Immature natural killer cell (primary cell): ENCODE measurements at regions not wholly inside any gene's neighbourhood (a gene's known extent, or its start where the extent isn't known, plus 50 kb on each side); places are given as distances from the start of the nearest gene placed in this dataset.

Source experiments
- DNase-seq, 3 donors: peaks; one replicate each; pipeline ENCODE4 v3.0.0; 2022; ENCODE audit warnings: mixed read lengths in 1 of 3
- H3K27ac Mint-ChIP-seq, 6 donors: one replicate each; pipeline ENCODE4 v1.8.0; 2020; ENCODE audit warnings: mixed read lengths in 6 of 6, mild to moderate bottlenecking in 5 of 6, inconsistent platforms in 4 of 6, moderate library complexity in 3 of 6
- H3K27me3 Mint-ChIP-seq, 3 donors: one replicate each; pipeline ENCODE4 v1.8.0; 2020 to 2021; ENCODE audit warnings: low read depth in 3 of 3, mild to moderate bottlenecking in 3 of 3, mixed read lengths in 3 of 3, moderate library complexity in 3 of 3, inconsistent platforms in 1 of 3
- H3K36me3 Mint-ChIP-seq, 3 donors: one replicate each; pipeline ENCODE4 v1.8.0; 2020; ENCODE audit warnings: mixed read lengths in 3 of 3, inconsistent platforms in 2 of 3, mild to moderate bottlenecking in 2 of 3
- H3K4me1 Mint-ChIP-seq, 2 donors: one replicate each; pipeline ENCODE4 v1.8.0; 2020; ENCODE audit warnings: inconsistent platforms in 2 of 2, mild to moderate bottlenecking in 2 of 2, mixed read lengths in 2 of 2, moderate library complexity in 1 of 2
- H3K4me3 Mint-ChIP-seq, 5 donors: one replicate each; pipeline ENCODE4 v1.8.0; 2020; ENCODE audit warnings: mild to moderate bottlenecking in 5 of 5, mixed read lengths in 5 of 5, inconsistent platforms in 3 of 5, moderate library complexity in 3 of 5
- H3K9me3 Mint-ChIP-seq, 6 donors: one replicate each; pipeline ENCODE4 v1.8.0; 2020; ENCODE audit warnings: mild to moderate bottlenecking in 6 of 6, mixed read lengths in 6 of 6, inconsistent platforms in 4 of 6, moderate library complexity in 3 of 6

DNA sequence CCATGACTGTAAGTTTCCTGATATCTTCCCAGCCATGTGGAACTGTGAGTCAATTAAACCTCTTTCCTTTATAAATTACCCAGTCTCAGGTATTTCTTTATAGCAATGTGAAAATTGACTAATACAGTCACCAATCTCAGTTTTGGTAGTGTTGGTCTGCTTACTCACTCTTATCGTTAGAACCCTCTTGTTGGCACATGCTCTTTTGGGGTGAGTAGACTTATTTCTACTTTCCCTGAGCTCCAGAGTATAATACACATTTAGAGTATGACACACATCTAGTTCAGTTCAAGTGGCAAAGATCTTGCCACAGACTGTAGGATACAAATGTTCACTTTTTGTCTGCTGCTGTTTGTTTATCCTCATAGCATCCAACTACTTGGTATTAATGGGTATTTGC, 347.5 kb upstream of the CELF4 start:
- no peak for DNase-seq
- no peak overlapping the region for H3K27ac Mint-ChIP-seq
- peaks cover 0 to 3% (median 2%) of the 10 kb centered on the region in 3 donors for H3K27me3 Mint-ChIP-seq
- H3K36me3 Mint-ChIP-seq: no peaks in the 10 kb centered on the region
- H3K9me3 Mint-ChIP-seq: peaks cover 2 to 5% (median 3%) of the 10 kb centered on the region in 6 donors
- no peaks in the 10 kb centered on the region for H3K4me1 Mint-ChIP-seq
- H3K4me3 Mint-ChIP-seq: no peak overlapping the region

DNA sequence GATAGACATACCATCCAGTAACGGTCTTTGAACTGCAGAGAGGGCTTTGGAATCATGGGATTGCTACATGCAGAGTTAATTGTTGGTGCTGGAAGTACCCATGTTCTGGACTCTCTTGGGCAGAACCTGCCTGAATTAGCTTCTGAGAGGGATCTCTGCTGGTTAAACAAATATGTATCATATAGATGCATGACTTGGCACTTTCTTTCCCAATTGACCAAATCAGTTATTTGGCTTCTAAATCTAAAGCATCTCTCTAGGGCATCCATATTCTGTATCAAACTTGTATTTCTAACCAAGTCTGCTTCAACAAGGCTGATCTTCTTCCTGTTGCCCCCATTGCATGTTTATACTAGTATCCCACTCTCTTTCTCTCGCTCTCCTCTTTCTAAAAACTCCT, 336.7 kb upstream of the CELF4 start:
- H3K9me3 Mint-ChIP-seq: peaks cover 2 to 38% (median 12%) of the 10 kb centered on the region in 6 donors
- no peak for DNase-seq
- no peak overlapping the region for H3K27ac Mint-ChIP-seq
- peaks cover 0 to 1% (median 0%) of the 10 kb centered on the region in 3 donors for H3K27me3 Mint-ChIP-seq
- no peak overlapping the region for H3K4me3 Mint-ChIP-seq
- no peaks in the 10 kb centered on the region for H3K36me3 Mint-ChIP-seq
- no peaks in the 10 kb centered on the region for H3K4me1 Mint-ChIP-seq

DNA sequence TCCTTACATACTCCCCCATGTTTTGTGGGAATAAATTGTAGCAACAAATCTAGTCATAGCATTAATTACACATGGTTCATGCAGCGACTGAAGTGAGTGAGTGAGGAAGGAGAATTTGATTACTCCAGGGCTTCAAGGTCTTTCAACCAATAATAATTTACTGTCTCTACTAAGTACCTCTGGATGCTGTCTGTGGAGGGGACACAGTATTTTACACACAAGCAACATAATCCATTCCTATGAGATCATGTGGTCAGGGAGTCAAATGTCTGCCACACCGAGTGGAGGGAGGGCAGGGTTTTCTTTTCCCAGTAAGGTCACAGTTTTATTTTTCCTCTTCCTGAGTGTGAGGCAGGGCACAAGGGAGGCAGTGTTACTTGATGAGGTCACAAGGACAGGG, 334.7 kb upstream of the CELF4 start:
- Mint-ChIP-seq H3K36me3 (no peaks in the 10 kb centered on the region), H3K27me3 (peaks cover 0 to 1% (median 0%) of the 10 kb centered on the region in 3 donors), H3K27ac (no peak overlapping the region), H3K4me3 (no peak overlapping the region), H3K4me1 (no peaks in the 10 kb centered on the region), H3K9me3 (peaks cover 0 to 39% (median 8%) of the 10 kb centered on the region in 6 donors)
- DNase-seq: no peak

- H3K4me1 Mint-ChIP-seq: no peaks in the 10 kb centered on the region
- no peak overlapping the region for H3K27ac Mint-ChIP-seq
These were observed 324.4 kb upstream of the CELF4 start for GRCh38 chr18:37889963-37890362.

GRCh38 chr18:37874721-37875120, 309.1 kb upstream of the CELF4 start:
- no peak overlapping the region for H3K27ac Mint-ChIP-seq
- H3K9me3 Mint-ChIP-seq: peaks cover 4 to 35% (median 9%) of the 10 kb centered on the region in 6 donors
- no peak overlapping the region for H3K4me3 Mint-ChIP-seq
- no peaks in the 10 kb centered on the region for H3K4me1 Mint-ChIP-seq
- peaks cover 0 to 2% (median 2%) of the 10 kb centered on the region in 3 donors for H3K27me3 Mint-ChIP-seq
- H3K36me3 Mint-ChIP-seq: no peaks in the 10 kb centered on the region
- no peak for DNase-seq

More at GRCh38 chr18:37889963-37890362, 324.4 kb upstream of the CELF4 start:
- DNase-seq: no peak
- H3K36me3 Mint-ChIP-seq: no peaks in the 10 kb centered on the region
- peaks cover 7 to 25% (median 12%) of the 10 kb centered on the region in 6 donors for H3K9me3 Mint-ChIP-seq
- H3K4me3 Mint-ChIP-seq: no peak overlapping the region
- peaks cover 0 to 2% (median 0%) of the 10 kb centered on the region in 3 donors for H3K27me3 Mint-ChIP-seq

DNA sequence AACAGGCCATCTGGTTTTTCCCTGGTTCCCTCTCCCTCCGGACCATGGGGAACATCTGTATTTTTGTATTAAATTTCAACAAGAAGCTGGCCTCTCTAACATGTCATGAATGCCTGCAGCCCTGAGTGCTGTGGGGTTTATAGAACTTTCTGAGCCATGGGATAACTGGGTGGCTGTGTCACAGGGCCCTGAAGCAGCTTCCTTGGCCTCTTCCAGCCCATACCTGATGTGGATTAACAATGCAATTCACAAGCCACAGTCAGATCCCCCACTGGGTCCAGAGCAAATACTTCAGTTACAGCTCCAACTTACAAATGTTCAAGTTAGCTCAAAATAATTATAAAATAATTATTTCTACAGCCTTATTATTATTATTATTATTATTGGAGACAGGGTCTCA, 307.8 kb upstream of the CELF4 start:
- Mint-ChIP-seq H3K9me3 (peaks cover 4 to 32% (median 9%) of the 10 kb centered on the region in 6 donors), H3K36me3 (no peaks in the 10 kb centered on the region), H3K4me3 (no peak overlapping the region), H3K27me3 (peaks cover 0 to 2% (median 0%) of the 10 kb centered on the region in 3 donors), H3K27ac (no peak overlapping the region), H3K4me1 (no peaks in the 10 kb centered on the region)
- DNase-seq: no peak

GRCh38 chr18:37872562-37872961, 307.0 kb upstream of the CELF4 start:
- H3K27me3 Mint-ChIP-seq: peaks cover 0 to 2% (median 0%) of the 10 kb centered on the region in 3 donors
- H3K4me3 Mint-ChIP-seq: no peak overlapping the region

GRCh38 chr18:37871561-37871960, 306.0 kb upstream of the CELF4 start:
- peaks cover 0 to 2% (median 0%) of the 10 kb centered on the region in 3 donors for H3K27me3 Mint-ChIP-seq
- H3K4me1 Mint-ChIP-seq: no peaks in the 10 kb centered on the region
- H3K9me3 Mint-ChIP-seq: peaks cover 3 to 18% (median 8%) of the 10 kb centered on the region in 6 donors
- no peak overlapping the region for H3K4me3 Mint-ChIP-seq
- H3K27ac Mint-ChIP-seq: no peak overlapping the region
- DNase-seq: no peak
- no peaks in the 10 kb centered on the region for H3K36me3 Mint-ChIP-seq

More at GRCh38 chr18:37872562-37872961, 307.0 kb upstream of the CELF4 start:
- peaks cover 4 to 24% (median 7%) of the 10 kb centered on the region in 6 donors for H3K9me3 Mint-ChIP-seq
- no peaks in the 10 kb centered on the region for H3K4me1 Mint-ChIP-seq
- H3K36me3 Mint-ChIP-seq: no peaks in the 10 kb centered on the region
- DNase-seq: no peak
- no peak overlapping the region for H3K27ac Mint-ChIP-seq

GRCh38 chr18:37869051-37869450, 303.5 kb upstream of the CELF4 start:
- H3K4me1 Mint-ChIP-seq: no peaks in the 10 kb centered on the region
- peaks cover 0 to 1% (median 0%) of the 10 kb centered on the region in 3 donors for H3K27me3 Mint-ChIP-seq
- H3K9me3 Mint-ChIP-seq: peaks cover 6 to 14% (median 11%) of the 10 kb centered on the region in 6 donors
- no peaks in the 10 kb centered on the region for H3K36me3 Mint-ChIP-seq
- no peak for DNase-seq
- no peak overlapping the region for H3K4me3 Mint-ChIP-seq
- no peak overlapping the region for H3K27ac Mint-ChIP-seq

GRCh38 chr18:37864122-37864521, 298.5 kb upstream of the CELF4 start:
- no peaks in the 10 kb centered on the region for H3K36me3 Mint-ChIP-seq
- H3K9me3 Mint-ChIP-seq: peaks cover 5 to 44% (median 18%) of the 10 kb centered on the region in 6 donors
- no peaks in the 10 kb centered on the region for H3K4me1 Mint-ChIP-seq
- H3K4me3 Mint-ChIP-seq: no peak overlapping the region
- DNase-seq: no peak
- peaks cover 0 to 1% (median 0%) of the 10 kb centered on the region in 3 donors for H3K27me3 Mint-ChIP-seq
- H3K27ac Mint-ChIP-seq: no peak overlapping the region

DNA sequence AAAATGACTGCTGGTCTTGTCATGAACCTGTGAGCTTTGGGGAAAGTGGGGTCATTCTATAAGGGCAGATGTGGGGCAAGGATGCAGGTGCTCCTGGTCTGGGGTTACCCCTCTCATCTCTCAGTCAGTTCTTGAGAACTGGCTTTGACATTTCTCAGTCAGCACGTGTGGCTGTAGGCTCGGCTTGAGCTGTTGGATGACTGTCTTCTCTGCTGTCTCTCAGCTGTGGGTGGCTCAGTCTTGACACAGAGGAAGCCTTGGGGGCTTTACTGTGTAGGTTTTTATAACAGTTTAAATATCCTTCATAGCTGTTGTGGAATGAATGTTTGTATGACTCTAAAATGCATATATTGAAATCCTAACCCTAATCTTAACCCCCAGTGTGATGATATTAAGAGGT, 296.4 kb upstream of the CELF4 start:
- Mint-ChIP-seq H3K4me3 (no peak overlapping the region), H3K4me1 (no peaks in the 10 kb centered on the region), H3K27ac (no peak overlapping the region), H3K27me3 (peaks cover 0 to 2% (median 1%) of the 10 kb centered on the region in 3 donors), H3K9me3 (peaks cover 7 to 53% (median 23%) of the 10 kb centered on the region in 6 donors), H3K36me3 (no peaks in the 10 kb centered on the region)
- DNase-seq: no peak

DNA sequence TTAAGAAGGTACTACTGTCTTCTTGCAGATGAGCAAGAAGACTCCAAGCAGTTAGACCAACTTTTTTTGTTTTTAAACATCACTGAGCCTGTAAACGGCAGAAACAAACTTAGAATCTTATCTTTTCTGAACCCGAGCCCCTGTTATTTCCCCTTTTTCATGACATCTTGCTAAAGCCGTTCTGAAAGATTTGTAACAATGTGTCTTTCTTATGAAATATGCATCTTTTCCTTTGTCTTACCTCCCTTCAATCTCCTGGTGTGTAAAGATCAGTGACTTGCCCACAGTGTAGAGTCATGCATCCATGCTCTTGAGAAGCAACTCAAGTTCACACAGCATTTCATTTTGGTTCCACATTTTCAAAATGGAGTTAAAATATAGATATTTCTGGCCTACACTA, 288.8 kb upstream of the CELF4 start:
- peaks cover 0 to 7% (median 3%) of the 10 kb centered on the region in 3 donors for H3K27me3 Mint-ChIP-seq
- H3K36me3 Mint-ChIP-seq: peaks cover 0 to 3% (median 0%) of the 10 kb centered on the region in 3 donors
- no peak overlapping the region for H3K4me3 Mint-ChIP-seq
- H3K27ac Mint-ChIP-seq: no peak overlapping the region
- H3K9me3 Mint-ChIP-seq: peaks cover 8 to 50% (median 22%) of the 10 kb centered on the region in 6 donors
- no peaks in the 10 kb centered on the region for H3K4me1 Mint-ChIP-seq
- no peak for DNase-seq

DNA sequence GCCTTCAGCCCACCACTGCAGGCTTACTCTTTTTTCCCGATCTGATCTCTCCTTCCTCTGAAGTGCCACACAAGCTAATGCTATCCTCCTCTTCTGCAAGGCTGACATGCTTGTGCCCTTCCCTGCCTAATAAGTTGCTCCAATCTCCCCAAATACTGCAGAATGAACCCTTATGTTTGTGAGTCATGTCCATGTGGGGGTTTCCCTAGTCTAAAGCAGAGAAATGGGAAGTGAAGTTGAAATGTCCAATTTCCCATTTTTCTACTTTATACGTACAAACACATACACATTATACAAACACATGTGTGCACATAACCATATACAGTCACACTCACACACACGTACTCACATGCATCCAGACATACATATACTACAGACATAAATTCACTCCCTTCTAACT, 288.1 kb upstream of the CELF4 start:
- Mint-ChIP-seq H3K36me3 (peaks cover 0 to 3% (median 0%) of the 10 kb centered on the region in 3 donors), H3K4me1 (no peaks in the 10 kb centered on the region), H3K9me3 (peaks cover 8 to 49% (median 19%) of the 10 kb centered on the region in 6 donors), H3K27me3 (peaks cover 0 to 5% (median 3%) of the 10 kb centered on the region in 3 donors), H3K27ac (no peak overlapping the region), H3K4me3 (no peak overlapping the region)
- DNase-seq: no peak

DNA sequence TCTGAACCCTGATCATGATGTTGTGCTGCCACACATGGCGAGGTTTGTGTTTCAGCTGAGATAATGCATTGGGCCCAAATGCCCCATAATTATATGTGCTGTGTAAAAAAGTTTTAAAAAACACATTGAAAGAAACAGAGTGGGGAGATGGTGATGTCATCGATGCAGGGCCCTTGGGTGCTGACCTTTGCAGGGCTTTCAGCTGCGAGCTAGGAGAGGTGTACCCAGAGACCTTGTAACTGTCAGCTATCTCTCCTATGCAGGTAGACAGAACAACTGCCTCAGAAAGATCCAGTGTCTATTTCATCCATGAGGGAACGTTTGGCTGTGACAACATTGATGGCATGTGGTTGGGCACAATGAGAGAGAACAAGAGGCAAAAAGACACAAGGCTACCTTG, 286.9 kb upstream of the CELF4 start:
- no peak overlapping the region for H3K27ac Mint-ChIP-seq
- peaks cover 0 to 5% (median 3%) of the 10 kb centered on the region in 3 donors for H3K27me3 Mint-ChIP-seq
- H3K9me3 Mint-ChIP-seq: peaks cover 6 to 52% (median 17%) of the 10 kb centered on the region in 6 donors
- H3K36me3 Mint-ChIP-seq: peaks cover 0 to 3% (median 0%) of the 10 kb centered on the region in 3 donors
- H3K4me1 Mint-ChIP-seq: no peaks in the 10 kb centered on the region
- H3K4me3 Mint-ChIP-seq: no peak overlapping the region
- no peak for DNase-seq

- Mint-ChIP-seq H3K4me3 (no peak overlapping the region), H3K27me3 (no peaks in the 10 kb centered on the region), H3K27ac (no peak overlapping the region), H3K4me1 (no peaks in the 10 kb centered on the region), H3K36me3 (no peaks in the 10 kb centered on the region), H3K9me3 (peaks cover 0 to 40% (median 12%) of the 10 kb centered on the region in 6 donors)
- DNase-seq: no peak
These were observed 281.9 kb upstream of the CELF4 start for GRCh38 chr18:37847544-37847943.
